Kidney (tissue), 13 donors: ENCODE measurements at regions not wholly inside any gene's neighbourhood (a gene's known extent, or its start where the extent isn't known, plus 50 kb on each side); places are given as distances from the start of the nearest gene placed in this dataset.

Experiments used
- DNase-seq, 5 donors: peaks; one replicate each; pipeline ENCODE4 v3.0.0-alpha.2; 2013 to 2020
- FAIRE-seq: peaks from 2 replicates; lab custom pipeline; 2012; peaks lifted over from hg19 to GRCh38; lab: Jason Lieb, UNC
- H3K27ac ChIP-seq, 2 donors: one replicate each; pipeline ENCODE4 v1.7.0; 2013; ENCODE audit warnings: low read depth in 2 of 2, low read length in 2 of 2, inconsistent platforms in 1 of 2
- H3K27me3 ChIP-seq: one replicate; pipeline ENCODE4 v1.7.1; 2013; ENCODE audit warnings: low read length, inconsistent platforms; ENCODE audit not compliant: control insufficient read depth, insufficient read depth
- H3K36me3 ChIP-seq, 3 donors: one replicate each; pipeline versions ENCODE4 v1.7.0 to v1.7.1; 2013; ENCODE audit warnings: low read length in 3 of 3, control low read depth in 1 of 3, inconsistent platforms in 1 of 3; ENCODE audit not compliant: insufficient read depth in 3 of 3, control insufficient read depth in 2 of 3
- H3K4me1 ChIP-seq, 3 donors: one replicate each; pipeline versions ENCODE4 v1.7.0 to v1.7.1; 2013; ENCODE audit warnings: low read length in 3 of 3, inconsistent platforms in 1 of 3, low read depth in 1 of 3; ENCODE audit not compliant: control insufficient read depth in 2 of 3, insufficient read depth in 2 of 3
- H3K4me3 ChIP-seq, 3 donors: one replicate each; pipeline versions ENCODE4 v1.7.0 to v1.8.1; 2013; ENCODE audit warnings: low read length in 3 of 3, control low read depth in 1 of 3, inconsistent platforms in 1 of 3
- H3K9ac ChIP-seq, 3 donors: one replicate each; pipeline versions ENCODE4 v1.7.0 to v1.7.1; 2013; ENCODE audit warnings: low read length in 3 of 3, control low read depth in 1 of 3, inconsistent platforms in 1 of 3
- H3K9me3 ChIP-seq, 3 donors: one replicate each; pipeline versions ENCODE4 v1.7.0 to v1.7.1; 2013; ENCODE audit warnings: low read length in 3 of 3, control low read depth in 1 of 3, inconsistent platforms in 1 of 3; ENCODE audit not compliant: control insufficient read depth in 2 of 3, insufficient read depth in 1 of 3
- intact Hi-C: fragments of 100-400 bp; cut with DNase I; formaldehyde crosslinking; loops from one replicate; pipeline ENCODE4 v1.11.1; 2022
- TF ChIP-seq, protein P1 (sequence below): IDR thresholded peaks from 3 replicates; pipeline ENCODE4 v1.5.1; 2012; ENCODE audit warnings: mild to moderate bottlenecking, moderate library complexity, borderline replicate concordance; ENCODE audit not compliant: insufficient read depth; ENCODE audit errors: extremely low read depth
- donor health status: control.
- donor health status: control.
- donor health status: control.
- donor health status: control.
- donor health status: control.
- donor health status: DM: yes; HTN: yes; CAD: no.
- donor health status: Normal renal cell carcinoma (clear cell type).

DNA sequence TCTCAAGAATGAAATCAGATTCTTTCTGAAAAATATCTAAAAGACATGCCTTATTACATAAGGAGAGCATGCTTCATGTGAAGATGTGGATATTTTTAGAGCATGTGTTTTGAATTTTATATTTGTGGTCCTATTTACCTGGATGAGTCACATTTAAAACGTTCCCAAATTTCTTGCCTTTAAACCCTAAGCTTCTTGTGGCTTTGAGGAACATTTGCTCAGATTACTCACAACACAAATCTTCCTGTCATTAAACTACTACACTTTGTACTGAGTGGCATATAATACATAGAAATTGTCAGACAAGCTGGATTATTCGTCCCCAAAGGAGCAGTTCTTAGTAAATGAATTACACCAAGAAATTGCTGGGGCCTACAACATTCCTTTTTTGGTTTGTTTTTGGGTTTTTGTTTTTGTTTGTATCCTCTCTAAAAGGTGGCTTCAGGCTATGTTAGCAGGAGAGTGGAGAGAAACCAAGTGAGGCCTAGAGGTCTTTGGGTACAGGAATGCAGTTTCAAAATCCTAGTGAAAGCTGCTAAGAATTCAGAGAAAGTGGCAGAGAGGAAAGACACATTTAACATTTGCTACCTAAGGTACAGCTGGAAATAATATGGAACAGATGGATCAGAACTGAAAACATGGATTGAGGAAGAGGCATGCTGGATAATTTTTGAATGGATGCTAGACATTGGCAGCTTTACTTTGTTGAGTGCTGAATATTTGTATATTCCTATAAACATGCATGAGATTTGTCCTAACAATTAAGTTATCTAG is 128.1 kb downstream of the RPL22L1 start:
- Histone ChIP-seq H3K4me1 (no peaks in the 10 kb centered on the region), H3K9ac (no peak overlapping the region), H3K27ac (no peak overlapping the region), H3K36me3 (no peaks in the 10 kb centered on the region), H3K27me3 (no peaks in the 10 kb centered on the region), H3K9me3 (no peaks in the 10 kb centered on the region), H3K4me3 (no peak overlapping the region)
- intact Hi-C loops, result no loop called here
- FAIRE-seq, result no peak
- TF ChIP-seq, protein P1, sequence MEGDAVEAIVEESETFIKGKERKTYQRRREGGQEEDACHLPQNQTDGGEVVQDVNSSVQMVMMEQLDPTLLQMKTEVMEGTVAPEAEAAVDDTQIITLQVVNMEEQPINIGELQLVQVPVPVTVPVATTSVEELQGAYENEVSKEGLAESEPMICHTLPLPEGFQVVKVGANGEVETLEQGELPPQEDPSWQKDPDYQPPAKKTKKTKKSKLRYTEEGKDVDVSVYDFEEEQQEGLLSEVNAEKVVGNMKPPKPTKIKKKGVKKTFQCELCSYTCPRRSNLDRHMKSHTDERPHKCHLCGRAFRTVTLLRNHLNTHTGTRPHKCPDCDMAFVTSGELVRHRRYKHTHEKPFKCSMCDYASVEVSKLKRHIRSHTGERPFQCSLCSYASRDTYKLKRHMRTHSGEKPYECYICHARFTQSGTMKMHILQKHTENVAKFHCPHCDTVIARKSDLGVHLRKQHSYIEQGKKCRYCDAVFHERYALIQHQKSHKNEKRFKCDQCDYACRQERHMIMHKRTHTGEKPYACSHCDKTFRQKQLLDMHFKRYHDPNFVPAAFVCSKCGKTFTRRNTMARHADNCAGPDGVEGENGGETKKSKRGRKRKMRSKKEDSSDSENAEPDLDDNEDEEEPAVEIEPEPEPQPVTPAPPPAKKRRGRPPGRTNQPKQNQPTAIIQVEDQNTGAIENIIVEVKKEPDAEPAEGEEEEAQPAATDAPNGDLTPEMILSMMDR, result no peak
- no peak for DNase-seq

DNA sequence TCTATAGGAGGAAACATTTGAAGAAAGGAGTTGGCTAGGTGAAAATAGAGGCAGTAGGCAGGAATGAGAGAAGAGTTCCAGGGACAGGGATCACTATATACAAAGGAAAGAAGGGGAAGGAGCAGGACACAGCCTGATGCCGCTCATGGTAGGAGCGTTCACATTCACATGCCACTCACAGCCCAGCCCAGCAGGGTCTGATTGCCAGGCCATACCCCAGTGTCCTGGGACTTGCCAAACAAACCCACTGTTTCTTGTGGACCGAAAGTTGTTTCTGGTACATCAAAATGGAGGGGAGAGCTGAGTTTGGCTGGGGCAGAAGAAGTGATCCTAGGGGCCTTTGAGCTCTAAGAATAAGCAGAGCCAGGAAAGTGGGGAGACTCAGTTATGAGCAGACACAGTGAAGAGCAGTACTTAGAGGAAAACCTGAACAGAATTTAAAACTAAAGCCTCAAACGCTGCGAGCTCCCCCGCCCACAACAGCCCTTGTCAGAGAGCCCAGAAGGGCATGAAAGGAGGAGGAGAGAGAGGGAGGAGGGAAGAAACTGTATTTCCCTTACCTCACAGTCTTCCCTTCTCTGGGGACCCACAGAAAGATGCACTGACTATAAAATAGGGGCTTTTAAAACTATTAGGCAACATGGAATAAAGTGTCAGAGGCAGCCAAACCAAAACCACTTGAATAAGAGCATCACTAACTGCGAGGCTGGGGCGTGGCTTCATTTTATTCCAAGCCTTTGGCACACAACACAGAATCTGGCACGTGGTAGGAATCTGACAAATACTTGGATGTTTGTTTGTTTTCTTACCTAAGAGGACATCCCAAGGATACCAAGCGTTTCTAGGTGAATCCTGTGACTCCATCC is 129.0 kb downstream of the RPL22L1 start:
- Histone ChIP-seq H3K27ac (no peak overlapping the region), H3K27me3 (no peaks in the 10 kb centered on the region), H3K4me3 (no peak overlapping the region), H3K36me3 (no peaks in the 10 kb centered on the region), H3K4me1 (no peaks in the 10 kb centered on the region), H3K9me3 (no peaks in the 10 kb centered on the region), H3K9ac (no peak overlapping the region)
- FAIRE-seq (no peak), DNase-seq (peak in 2 of 5 donors; percentile 26 to 68)
- TF ChIP-seq, protein P1, result no peak
- intact Hi-C loops, result no loop called here

DNA sequence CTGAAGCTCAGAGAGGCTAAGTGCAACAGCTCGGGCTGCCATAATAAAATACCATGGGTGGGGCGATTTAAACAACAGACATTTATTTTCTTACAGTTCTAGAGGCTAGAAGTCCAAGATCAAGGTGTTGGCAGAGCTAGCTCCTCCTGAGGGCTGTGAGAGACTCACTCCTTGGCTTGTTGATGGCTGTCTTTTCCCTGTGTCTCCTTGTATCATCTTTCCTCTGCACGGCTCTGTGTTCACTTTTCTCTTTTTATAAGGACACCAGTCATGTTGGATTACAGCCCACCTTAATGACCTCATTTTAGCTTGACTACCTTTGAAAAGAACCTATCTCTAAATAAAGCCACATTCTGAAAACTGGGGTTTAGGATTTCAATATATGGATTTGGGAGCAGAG is 129.7 kb downstream of the RPL22L1 start:
- Histone ChIP-seq H3K36me3 (no peaks in the 10 kb centered on the region), H3K4me3 (no peak overlapping the region), H3K4me1 (no peaks in the 10 kb centered on the region), H3K27me3 (no peaks in the 10 kb centered on the region), H3K9me3 (no peaks in the 10 kb centered on the region), H3K9ac (no peak overlapping the region), H3K27ac (no peak overlapping the region)
- FAIRE-seq (no peak), DNase-seq (no peak)
- TF ChIP-seq, protein P1, result no peak
- intact Hi-C loops, result no loop called here
